NB4 (cell line): ENCODE measurements at regions not wholly inside any gene's neighbourhood (a gene's known extent, or its start where the extent isn't known, plus 50 kb on each side); places are given as distances from the start of the nearest gene placed in this dataset.
A peak's percentile ranks its signal among the peaks of the same experiment; 100 is the strongest.

Source experiments
- DNase-seq: peaks from one replicate; pipeline ENCODE4 v3.0.0; 2010; ENCODE audit warnings: low read depth
- H3K4me3 ChIP-seq: one replicate; pipeline ENCODE4 v1.5.1; 2011; ENCODE audit warnings: mild to moderate bottlenecking, low read depth, low read length, moderate library complexity
- CTCF ChIP-seq: IDR thresholded peaks from one replicate; pipeline ENCODE4 v1.5.1; 2012; ENCODE audit warnings: low read depth, low read length
- MAX ChIP-seq: IDR thresholded peaks from 2 replicates; pipeline ENCODE4 v1.6.1; 2011; ENCODE audit warnings: low read depth, low read length
- MYC ChIP-seq: IDR thresholded peaks from 2 replicates; pipeline ENCODE4 v1.6.1; 2011; ENCODE audit warnings: low read depth, low read length
- POLR2A ChIP-seq: IDR thresholded peaks from 2 replicates; pipeline ENCODE4 v1.6.1; 2011; ENCODE audit warnings: mild to moderate bottlenecking; ENCODE audit not compliant: insufficient read length; ENCODE audit errors: extremely low read depth

- no peak for TF ChIP-seq MYC
- no peak for TF ChIP-seq POLR2A
- no peak for TF ChIP-seq MAX
- no peak for TF ChIP-seq CTCF
- no peak for DNase-seq
- H3K4me3 ChIP-seq: no peak overlapping the region
Measured at GRCh38 chrX:140354431-140355120, 150.3 kb downstream of the SOX3 start.

GRCh38 chrX:140346729-140347128 lies 158.1 kb downstream of the SOX3 start:
- no peak for DNase-seq
- TF ChIP-seq MYC: no peak
- H3K4me3 ChIP-seq: no peak overlapping the region

- no peak for DNase-seq
- no peak overlapping the region for H3K4me3 ChIP-seq
- no peak for TF ChIP-seq MYC
- no peak for TF ChIP-seq CTCF
- TF ChIP-seq POLR2A: no peak
- no peak for TF ChIP-seq MAX
Measured at GRCh38 chrX:140343226-140343868, 161.5 kb downstream of the SOX3 start.

GRCh38 chrX:140342410-140342809 lies 162.5 kb downstream of the SOX3 start:
- no peak for DNase-seq
- no peak overlapping the region for H3K4me3 ChIP-seq
- no peak for TF ChIP-seq MYC
- no peak for TF ChIP-seq CTCF
- no peak for TF ChIP-seq MAX
- TF ChIP-seq POLR2A: no peak

GRCh38 chrX:140337263-140337662 lies 167.6 kb downstream of the SOX3 start:
- TF ChIP-seq CTCF (no peak), MYC (no peak), POLR2A (no peak), MAX (no peak)
- H3K4me3 ChIP-seq: no peak overlapping the region
- DNase-seq: no peak

- peak; percentile 11 for DNase-seq
- TF ChIP-seq MYC (no peak), POLR2A (no peak), CTCF (no peak), MAX (no peak)
- H3K4me3 ChIP-seq: no peak overlapping the region
Measured at GRCh38 chrX:140318296-140318695, 186.6 kb downstream of the SOX3 start.
